Hepatic stellate cell (primary cell): ENCODE measurements at regions not wholly inside any gene's neighbourhood (a gene's known extent, or its start where the extent isn't known, plus 50 kb on each side); places are given as distances from the start of the nearest gene placed in this dataset.
A peak's percentile ranks its signal among the peaks of the same experiment; 100 is the strongest.

Experiments
- DNase-seq: peaks from one replicate; pipeline ENCODE4 v3.0.0; 2011; ENCODE audit warnings: low spot score

GRCh38 chr10:91036807-91037411, 116.0 kb upstream of the ANKRD1 start:
- DNase-seq = no peak

DNA sequence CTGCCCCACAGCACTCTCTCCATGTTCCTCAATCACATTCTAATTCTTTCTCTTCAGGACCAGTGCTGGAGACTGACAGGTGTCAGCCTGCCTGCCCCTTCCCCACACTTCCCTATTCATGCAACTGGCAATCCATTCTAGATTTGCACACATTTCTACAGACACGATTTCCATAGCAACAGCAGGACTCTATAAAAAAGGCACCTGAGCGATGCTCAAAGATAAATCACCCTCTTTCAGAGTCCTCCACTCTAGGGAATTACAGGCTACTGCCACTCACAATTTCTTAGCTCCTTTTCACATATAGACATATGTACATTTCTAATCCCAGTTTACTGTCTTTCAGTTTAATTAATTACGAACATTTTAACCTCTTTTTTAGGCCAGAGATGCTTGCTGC, 118.1 kb upstream of the ANKRD1 start:
- DNase-seq = no peak

DNA sequence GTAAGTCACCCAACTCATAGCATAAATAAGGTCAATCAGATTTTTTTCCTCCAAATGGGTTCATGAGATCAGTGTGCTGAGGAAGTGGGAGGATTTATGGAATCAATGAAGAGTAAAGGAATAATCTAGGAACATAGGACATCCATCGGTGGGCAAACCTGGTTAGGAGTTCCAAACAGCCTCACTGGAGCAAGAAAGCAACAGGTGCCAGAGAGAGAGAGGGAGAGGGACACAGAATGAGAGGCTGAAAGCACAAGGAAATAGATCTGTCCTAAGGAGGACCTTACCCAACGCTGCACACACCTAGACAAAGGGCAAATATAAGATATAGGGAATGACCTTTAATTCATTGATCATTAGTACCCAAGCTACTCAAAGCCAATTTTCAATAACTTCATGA, 119.5 kb upstream of the ANKRD1 start:
- no peak for DNase-seq

GRCh38 chr10:91042069-91042468, 121.2 kb upstream of the ANKRD1 start:
- DNase-seq = no peak

DNA sequence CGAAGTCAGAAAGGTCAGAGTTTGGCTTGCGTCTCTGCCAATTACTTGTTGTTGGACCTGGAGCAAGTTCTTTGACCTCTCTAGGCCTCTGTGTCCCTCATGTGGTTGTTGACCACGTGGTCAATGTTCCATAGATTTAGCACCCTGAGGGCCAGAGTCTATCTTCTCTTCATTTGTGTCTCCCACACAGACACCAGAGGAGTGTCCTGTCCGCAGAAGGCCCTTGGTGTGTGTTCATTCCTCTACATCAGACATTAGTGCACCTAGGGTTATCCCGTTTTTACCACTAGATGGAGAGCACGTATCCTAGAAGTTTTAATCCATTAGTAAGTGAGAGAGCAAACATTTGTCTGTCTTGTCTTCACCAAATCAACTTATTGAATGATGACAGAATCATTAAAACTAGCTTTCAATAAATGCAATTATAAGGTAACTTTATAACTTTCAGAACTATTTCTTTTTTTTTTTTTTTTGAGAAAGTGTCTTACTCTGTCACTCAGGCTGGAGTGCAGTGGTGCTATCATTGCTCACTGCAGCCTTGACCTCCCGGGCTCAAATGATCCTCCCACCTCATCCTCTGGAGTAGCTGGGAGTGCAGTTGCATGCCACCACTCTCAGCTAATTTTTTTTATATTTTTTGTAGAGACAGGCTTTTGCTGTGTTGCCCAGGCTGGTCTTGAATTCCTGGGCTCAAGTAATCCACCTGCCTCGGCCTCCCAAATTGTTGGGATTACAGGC, 122.5 kb upstream of the ANKRD1 start:
- peak; percentile 21 for DNase-seq

DNA sequence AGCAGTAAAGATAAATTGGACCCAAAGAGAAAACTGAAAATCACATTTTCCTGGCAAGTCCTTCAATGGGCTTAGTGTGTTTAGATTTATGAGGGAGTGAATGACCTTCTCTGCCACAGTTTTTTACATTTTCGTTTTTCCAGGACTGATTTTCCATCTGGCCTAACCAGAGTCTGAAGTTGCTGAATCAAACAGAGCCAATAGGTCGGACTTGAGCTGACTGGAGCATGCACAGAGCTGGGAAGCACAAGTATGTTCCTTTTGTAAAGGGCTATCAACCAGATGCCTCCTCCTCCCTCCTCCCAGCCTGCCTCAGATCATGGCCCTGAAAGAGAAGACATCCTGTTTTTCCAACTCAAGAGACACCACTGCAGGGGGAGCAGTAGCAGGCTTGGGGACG, 126.0 kb upstream of the ANKRD1 start:
- DNase-seq = no peak

DNA sequence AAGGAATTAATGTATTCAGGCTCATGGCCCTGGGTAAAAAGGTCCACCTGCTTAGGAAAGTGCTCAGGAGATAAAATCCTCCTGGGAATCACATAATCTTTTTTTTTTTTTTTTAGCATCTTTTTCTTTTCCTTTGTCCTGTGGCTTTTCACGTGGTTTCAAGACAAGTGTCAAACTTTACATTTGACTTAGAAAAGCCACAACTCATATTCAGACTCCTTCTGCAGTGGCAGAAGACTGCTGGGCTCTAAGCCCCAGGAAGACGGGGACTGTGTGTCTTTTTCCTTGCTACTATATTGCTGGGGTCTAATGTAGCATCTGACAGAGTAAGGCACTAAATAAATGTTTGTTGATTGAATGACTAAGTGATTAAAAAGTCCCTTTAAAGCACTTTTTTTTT, 127.5 kb upstream of the ANKRD1 start:
- DNase-seq = no peak

DNA sequence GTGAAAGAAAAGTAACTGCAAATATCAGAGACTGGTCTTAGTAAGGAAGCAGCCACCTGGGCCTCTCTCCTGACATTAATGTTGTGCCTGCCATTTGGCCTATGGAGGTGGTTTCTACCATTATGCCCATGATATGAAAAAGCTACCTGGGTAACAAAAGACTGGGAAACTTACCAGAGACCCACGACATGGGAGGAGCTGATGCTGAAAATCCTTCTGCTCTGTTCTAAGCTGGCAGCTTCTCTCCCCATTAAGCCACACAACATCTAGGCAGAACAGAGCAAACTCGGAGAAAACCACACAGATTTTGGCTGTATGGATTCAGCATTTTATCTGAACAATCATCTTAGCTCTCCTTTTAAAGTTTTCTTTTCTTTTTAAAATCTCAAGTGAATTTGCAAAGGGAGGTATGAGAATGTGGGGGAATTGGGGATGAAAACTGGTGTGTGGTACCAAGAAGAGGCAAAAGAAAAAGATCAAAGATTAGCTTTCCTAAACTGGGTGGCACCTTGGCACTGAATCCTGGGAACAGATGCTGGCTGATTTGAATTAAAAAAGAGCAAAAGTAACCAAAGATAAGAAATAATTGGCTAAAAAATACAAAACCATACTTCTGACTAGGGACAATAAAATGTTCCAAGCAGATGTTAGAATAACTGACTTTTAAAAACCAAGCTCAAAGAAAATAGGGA, 128.6 kb upstream of the ANKRD1 start:
- no peak for DNase-seq

GRCh38 chr10:91049988-91050360, 129.1 kb upstream of the ANKRD1 start:
- DNase-seq = no peak

DNA sequence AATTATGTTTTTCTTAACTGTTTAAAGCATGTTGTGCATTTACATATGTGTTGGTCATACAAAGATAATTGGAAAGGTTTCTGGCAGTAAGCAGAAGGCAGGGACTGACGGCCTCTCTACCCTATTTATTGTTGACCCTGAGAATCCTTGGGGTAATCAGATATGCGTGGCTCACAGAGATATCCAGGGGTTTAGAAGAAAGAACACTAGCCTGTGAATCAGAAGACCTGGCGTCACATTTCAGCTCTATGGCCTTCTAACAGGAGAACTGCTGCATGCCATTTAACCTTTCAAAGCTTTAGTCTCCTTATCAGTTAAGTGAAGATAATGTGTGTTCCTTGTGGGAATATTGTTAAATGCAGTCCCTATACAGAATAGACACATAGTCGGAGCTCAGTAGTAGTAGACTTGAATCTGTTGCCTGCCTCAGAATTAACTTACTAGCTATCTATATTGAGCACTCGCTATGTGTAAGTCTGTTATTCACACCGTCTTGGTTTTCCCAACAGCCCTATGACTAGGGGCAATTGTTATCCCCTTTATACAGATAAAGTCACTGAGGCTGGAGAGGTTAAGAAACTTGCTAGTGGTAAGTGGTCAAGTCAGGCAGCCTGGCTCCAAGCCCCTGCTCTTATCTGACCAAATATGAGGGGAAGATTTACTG, 129.6 kb upstream of the ANKRD1 start:
- no peak for DNase-seq

DNA sequence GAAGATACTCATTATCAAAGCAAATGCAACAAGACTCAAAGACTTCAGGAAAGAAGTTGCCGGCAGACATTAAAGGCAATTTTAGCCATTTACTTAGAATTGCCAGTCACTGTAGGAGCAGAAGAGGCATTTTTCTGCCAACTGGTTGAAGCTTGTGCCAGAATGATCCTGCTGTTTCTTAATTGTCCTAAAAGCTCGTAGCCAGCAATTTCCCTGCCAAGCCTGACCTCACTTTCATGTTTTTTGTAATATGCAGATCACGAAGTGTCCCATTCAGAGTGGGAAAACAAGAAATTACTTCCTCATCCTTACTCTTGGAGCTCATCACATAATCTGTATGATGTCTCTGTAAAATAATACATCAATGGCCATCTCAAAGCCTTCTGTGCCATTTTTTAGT, 130.9 kb upstream of the ANKRD1 start:
- no peak for DNase-seq

- no peak for DNase-seq
Measured at GRCh38 chr10:91054325-91054724, 133.4 kb upstream of the ANKRD1 start.

DNA sequence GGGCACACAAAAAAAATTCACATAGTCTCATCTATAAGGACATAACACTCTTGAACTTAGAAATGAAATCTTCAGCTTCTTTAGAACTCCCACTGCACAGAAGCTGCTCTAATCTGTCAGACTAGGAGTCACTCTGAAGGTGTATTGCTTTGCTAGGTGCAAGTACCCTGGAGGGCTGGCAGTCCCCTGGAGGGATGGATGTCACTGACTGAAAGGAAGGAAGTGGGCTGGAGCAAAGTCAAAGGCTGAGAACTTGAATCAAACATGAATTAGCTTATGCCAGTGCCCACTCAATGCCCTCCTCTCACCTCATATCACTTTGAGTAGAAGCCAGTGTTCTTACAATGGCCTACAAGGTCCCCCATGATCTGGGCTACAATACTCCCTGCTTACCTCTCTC, 140.3 kb upstream of the ANKRD1 start:
- no peak for DNase-seq

- no peak for DNase-seq
Measured at GRCh38 chr10:91061608-91062007, 140.7 kb upstream of the ANKRD1 start.

- DNase-seq = no peak
Measured at GRCh38 chr10:91062091-91062490, 141.2 kb upstream of the ANKRD1 start.

DNA sequence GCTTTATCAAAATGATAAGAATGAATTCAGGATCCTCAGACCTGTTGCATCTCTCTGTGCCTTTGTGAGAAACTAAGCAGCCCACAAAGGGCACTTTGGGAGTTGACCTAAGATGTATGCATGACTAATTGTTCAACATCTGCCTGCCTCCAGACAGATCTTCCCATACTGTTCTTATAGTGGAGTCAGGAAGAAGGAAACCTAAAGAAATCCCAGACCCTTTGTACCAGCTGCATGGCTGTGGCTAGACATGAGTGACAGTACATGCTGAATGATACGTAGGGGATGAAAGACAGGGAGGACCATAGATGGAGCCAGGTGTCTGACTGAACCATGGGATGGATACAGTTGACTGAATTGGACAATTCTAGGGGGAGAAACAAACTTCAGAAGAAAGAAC, 148.7 kb upstream of the PCGF5 start:
- DNase-seq = no peak

GRCh38 chr10:91073286-91073979, 147.0 kb upstream of the PCGF5 start:
- DNase-seq = no peak

DNA sequence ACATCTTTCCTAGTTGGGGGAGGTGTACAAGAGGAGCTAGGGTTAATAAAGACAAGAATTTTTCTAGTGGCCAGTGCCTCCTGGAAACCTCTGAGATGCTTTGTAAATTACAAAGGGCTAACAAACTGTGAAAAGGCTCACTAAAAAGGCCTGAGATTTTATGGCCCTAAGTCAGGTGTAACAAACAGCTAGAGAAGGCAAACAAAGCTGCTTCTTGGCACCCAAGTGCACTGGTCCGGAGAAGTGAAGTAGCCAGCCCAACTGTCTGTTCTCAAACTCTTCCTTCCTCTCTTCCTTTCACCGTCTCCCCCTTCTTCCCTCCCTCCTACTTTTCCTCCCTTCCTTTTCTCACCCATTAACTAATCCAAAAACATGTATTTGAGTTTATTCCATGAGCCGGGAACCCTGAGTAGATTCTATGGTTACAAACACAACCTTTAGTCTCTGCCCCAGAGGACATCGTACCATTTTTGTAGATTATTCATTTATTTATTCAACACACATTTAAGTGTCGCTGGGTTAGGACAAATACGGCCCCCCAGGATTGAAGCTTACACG, 143.4 kb upstream of the PCGF5 start:
- peak; percentile 17 for DNase-seq

DNA sequence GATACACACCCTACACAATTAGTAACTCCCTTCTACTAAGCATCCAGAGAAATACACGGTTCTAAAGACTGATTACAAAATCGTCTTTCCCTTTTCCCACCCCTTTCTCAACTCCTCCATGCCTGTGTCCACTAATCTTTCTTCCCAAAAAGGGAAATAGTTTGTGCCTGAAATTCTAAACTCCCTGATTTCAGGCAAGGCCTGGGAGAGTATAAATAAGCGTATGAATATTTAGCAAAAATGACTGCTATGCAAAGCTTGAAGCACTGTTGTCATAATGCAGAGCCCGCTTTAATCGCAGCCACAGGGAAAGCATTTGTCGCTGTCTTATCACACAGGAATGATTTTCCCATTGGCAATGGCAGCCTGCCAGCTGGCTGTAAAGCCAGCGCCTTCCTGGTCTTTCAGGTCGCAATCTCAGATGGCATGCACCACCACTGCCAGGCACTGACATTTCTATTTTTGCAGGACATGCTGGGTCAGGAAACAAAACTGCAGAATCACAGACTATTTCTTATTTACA, 142.9 kb upstream of the PCGF5 start:
- DNase-seq = peak; percentile 60

DNA sequence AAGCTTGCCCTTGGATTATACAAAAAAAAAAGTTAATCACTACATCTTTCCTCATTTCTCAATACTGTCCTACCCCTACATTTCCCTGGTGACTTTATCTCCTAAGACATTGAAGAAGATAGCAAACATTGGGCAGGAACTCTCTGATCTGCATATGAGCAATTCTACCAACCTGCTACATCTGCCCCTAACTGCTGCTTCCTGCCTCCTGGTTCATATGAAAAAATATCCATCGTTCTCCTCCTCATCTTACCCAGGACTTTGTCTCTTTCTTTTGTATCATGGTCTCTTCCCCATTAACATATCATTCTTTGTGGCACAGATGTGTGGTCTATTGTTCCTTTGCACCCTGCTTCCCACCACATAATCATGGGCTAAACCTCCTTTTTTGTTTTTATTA, 139.7 kb upstream of the PCGF5 start:
- DNase-seq = no peak

GRCh38 chr10:91082447-91082846, 138.0 kb upstream of the PCGF5 start:
- DNase-seq = no peak
